GM19328 (cell line): ENCODE measurements at regions not wholly inside any gene's neighbourhood (a gene's known extent, or its start where the extent isn't known, plus 50 kb on each side); places are given as distances from the start of the nearest gene placed in this dataset.
"Not testable (repeated sequence)": the region's sequence is repeated elsewhere in the genome, so short reads cannot be mapped to it uniquely, and the experiment has no call there.

ENCODE experiments used
- ATAC-seq: cut with Tn5 transposase; IDR thresholded peaks from one replicate; pipeline ENCODE4 v1.9.1; 2021; ENCODE audit warnings: mild to moderate bottlenecking, moderate library complexity; ENCODE audit not compliant: unreplicated experiment

DNA sequence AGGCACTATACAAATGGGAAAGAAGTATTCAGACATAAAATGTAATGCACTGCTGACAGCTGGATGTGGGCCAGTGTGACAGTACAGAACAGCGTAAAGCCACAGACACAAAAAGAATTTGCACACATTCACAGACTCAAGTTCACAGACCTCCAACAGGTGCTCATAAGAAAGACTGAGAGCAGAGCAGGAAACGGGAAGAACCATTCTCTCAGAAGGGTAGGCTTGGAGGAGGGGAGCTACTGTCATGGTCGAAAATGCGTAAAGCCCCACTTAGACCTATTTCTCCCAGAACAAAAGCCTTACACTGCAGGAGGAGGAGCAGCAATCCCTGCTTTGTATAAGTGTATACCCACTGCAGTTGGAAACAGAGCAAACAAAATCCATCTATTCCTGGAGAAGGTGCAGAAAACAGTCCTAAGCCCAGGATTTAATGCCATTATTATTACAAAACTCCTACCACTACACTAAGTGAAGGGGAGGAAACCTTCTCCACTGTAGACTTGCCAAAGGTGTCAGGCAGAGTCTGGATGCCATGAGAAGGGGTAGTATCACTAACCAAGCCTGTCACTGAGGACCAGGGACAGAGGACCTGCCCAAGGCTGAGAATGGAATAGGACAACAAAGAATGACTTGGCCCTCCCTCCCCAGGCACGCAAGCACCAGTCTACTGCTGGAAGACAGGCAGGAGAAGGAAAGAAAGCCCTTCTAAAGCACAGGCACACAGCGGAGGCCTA lies 103.0 kb upstream of the FAM25C start:
- not testable (repeated sequence) for ATAC-seq

DNA sequence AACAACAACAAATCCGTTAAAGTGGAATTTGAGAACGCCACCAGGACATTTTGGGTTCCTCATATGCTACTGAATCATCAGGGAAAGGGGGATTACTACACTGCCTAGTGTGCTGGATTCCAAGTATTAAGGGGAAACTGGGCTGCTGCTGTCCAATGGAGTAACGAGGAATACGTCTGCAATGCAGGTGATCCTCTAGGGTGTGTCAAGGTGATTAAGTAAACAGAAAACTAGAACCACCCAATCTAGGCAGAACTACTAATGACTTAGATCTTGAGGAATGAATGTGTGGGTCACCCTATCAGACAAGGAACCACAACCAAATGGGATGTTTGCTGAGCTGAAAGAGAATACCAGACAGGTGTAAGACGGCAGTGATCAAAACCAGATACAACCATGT lies 99.3 kb upstream of the FAM25C start:
- not testable (repeated sequence) for ATAC-seq

DNA sequence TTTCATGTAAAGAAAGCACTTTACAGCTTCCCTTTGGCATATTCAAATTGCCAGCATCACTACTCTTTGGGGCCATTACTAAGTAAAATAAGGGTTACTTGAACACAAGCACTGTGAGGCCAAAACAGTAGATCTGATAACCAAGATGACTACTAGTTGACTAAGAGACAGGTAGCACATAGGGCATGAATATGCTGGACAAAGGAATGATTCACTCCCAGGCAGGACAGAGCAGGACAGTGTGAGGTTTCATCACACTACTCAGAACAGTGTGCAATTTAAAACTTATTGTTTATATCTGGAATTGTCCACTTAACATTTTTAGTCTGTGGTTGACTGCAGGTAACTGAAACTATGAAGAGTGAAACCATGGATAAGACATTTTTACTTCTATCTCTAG lies 91.1 kb upstream of the FAM25C start:
- ATAC-seq, result not testable (repeated sequence)

DNA sequence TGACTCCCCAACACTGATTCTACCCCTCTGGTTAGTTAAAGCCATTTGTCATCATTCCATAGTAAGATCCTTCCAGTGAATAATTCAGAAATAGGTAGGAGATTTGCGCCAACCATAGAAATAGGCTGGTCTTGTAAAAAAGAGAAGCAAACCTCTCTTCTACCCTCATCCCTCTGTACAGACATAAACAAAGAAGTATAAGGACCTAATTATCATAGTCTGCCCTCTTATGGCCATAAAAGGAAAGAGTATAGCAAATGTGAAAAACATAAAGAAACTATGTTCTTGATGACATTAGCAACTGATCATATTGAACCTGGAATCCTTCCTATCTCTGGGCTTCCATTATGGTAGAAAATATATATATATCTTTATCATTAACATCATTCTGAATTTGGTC lies 88.5 kb upstream of the FAM25C start:
- not testable (repeated sequence) for ATAC-seq

DNA sequence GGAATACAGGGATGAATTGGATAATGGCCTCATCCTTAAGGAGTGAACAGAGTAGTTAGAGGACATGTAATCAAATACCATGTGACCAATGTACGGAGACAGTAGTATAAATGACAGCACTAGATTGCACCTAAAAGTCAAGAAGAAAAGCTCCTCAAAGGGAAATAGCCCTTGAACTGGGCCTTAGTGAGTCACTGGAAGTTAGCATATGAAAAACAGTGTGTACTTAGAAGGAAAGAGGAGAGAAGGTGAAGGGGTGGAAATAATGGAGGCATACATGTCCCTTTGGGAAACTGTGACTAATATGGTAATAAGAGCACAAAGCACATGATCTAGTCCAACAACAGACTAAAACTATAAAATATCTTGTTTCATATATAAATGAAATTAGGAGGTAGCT lies 84.9 kb upstream of the FAM25C start:
- not testable (repeated sequence) for ATAC-seq

DNA sequence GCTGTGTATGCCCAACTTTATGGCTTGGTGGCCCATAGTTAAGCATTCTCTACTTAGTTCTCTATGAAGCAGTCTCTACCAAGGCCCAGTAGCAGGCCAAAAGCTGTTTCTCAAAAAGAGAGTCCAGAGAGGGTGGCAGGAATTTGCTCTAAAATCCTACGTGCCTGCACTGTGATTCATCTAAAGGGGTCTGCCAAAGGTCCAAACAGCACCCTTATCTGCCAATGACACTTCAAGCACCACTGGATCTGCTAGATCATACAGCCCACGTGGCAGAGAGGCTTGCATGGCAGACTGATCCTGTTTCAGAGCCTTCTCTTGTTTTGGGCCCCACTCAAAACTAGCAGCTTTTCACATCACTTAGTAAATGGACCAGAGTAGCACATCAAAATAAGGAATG lies 71.6 kb upstream of the FAM25C start:
- not testable (repeated sequence) for ATAC-seq

DNA sequence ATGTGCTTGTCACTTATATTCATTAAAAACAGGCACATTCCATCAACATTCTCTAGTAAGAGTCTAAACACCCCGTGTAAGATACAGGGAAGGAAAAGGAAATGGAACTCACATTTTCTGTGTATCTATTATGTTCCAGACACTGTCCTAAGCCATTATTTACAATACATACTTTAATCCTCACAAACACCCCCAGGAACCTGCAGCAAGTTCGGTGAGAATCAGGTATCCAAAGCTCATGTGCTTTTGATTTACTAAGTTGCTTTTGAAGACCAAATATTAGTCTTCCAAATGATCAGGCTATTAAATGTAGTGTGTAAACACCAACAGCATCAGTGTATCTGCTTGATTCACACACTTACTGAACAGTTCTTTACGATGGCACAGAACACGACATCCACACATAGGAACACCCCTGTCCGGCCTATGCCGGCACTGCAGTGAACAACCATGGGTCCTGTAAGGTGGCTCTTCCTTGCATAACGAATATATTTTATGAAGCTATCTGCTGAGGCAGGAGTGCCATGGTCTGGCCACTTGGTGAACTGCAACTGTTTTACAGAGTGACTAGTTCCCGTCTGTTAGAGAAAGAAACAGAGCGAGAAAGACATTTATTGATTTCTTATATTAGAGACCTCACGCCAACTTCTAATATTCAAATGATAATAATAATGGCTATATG lies 64.5 kb upstream of the FAM25C start:
- ATAC-seq, result peak; percentile 92

DNA sequence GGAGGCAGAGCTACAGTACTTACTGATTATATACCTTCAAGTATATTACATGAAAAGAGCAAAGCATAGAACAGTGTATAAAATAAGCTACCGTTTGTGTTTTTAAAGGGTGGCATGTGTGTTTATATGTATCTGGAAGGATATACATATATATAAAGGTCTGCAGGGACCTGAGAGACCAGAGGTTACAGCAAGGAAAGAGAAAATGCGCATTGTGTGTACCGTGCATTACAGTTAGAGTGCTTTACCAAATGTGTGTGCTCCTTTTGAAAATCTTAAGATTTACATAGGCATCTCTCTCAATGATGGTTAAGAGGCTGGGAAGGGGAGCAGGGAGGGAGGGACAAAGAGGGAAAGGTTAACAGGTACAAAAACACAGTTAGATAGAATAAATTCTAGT lies 55.8 kb upstream of the FAM25C start:
- not testable (repeated sequence) for ATAC-seq
